Urothelium cell line (cell line): ENCODE measurements at regions not wholly inside any gene's neighbourhood (a gene's known extent, or its start where the extent isn't known, plus 50 kb on each side); places are given as distances from the start of the nearest gene placed in this dataset.

Source experiments
- DNase-seq: peaks from one replicate; pipeline ENCODE4 v3.0.0; 2011; ENCODE audit warnings: low spot score, mixed read lengths
- FAIRE-seq: peaks from 2 replicates; lab custom pipeline; 2011; peaks lifted over from hg19 to GRCh38; lab: Jason Lieb, UNC

- no peak for FAIRE-seq
- no peak for DNase-seq
Observed at GRCh38 chr2:146873056-146873455, 971.8 kb upstream of the ACVR2A start.

GRCh38 chr2:146870691-146871090, 974.1 kb upstream of the ACVR2A start:
- DNase-seq, result no peak
- no peak for FAIRE-seq

GRCh38 chr2:146869328-146869727, 975.5 kb upstream of the ACVR2A start:
- no peak for FAIRE-seq
- DNase-seq, result no peak

GRCh38 chr2:146868051-146868450, 976.8 kb upstream of the ACVR2A start:
- no peak for FAIRE-seq
- DNase-seq, result no peak

GRCh38 chr2:146867477-146867986, 977.3 kb upstream of the ACVR2A start:
- FAIRE-seq (no peak), DNase-seq (no peak)

- peak; percentile 39 for DNase-seq
- FAIRE-seq, result peak; percentile 46
Observed at GRCh38 chr2:146853741-146854444, 990.9 kb upstream of the ACVR2A start.

- no peak for FAIRE-seq
- DNase-seq, result peak; percentile 4
Observed at GRCh38 chr2:146852661-146853060, 992.2 kb upstream of the ACVR2A start.

- FAIRE-seq (no peak), DNase-seq (no peak)
Observed at GRCh38 chr2:146850746-146851145, 994.1 kb upstream of the ACVR2A start.

- FAIRE-seq, result no peak
- no peak for DNase-seq
Observed at GRCh38 chr2:146847846-146848245, 997.0 kb upstream of the ACVR2A start.

GRCh38 chr2:146844226-146844990, 1000.4 kb upstream of the ACVR2A start:
- FAIRE-seq (no peak), DNase-seq (no peak)

- no peak for FAIRE-seq
- DNase-seq, result peak; percentile 12
Observed at GRCh38 chr2:146837857-146838256, 1007.0 kb upstream of the ACVR2A start.

GRCh38 chr2:146826388-146826787, 1018.4 kb upstream of the ACVR2A start:
- DNase-seq (no peak), FAIRE-seq (no peak)

GRCh38 chr2:146821836-146822316, 1023.0 kb upstream of the ACVR2A start:
- FAIRE-seq (no peak), DNase-seq (peak; percentile 58)

GRCh38 chr2:146820672-146821071, 1024.2 kb upstream of the ACVR2A start:
- no peak for FAIRE-seq
- peak; percentile 45 for DNase-seq

- DNase-seq (no peak), FAIRE-seq (no peak)
Observed at GRCh38 chr2:146818122-146818521, 1026.7 kb upstream of the ACVR2A start.

GRCh38 chr2:146817613-146818012, 1027.2 kb upstream of the ACVR2A start:
- DNase-seq (no peak), FAIRE-seq (no peak)

- DNase-seq (peak; percentile 41), FAIRE-seq (no peak)
Observed at GRCh38 chr2:146814971-146815370, 1029.9 kb upstream of the ACVR2A start.

- no peak for DNase-seq
- FAIRE-seq, result no peak
Observed at GRCh38 chr2:146807568-146808168, 1037.2 kb upstream of the ACVR2A start.

GRCh38 chr2:146806364-146807005, 1038.3 kb upstream of the ACVR2A start:
- no peak for FAIRE-seq
- DNase-seq, result no peak

GRCh38 chr2:146804288-146804687, 1040.5 kb upstream of the ACVR2A start:
- no peak for FAIRE-seq
- DNase-seq, result no peak

GRCh38 chr2:146801886-146802285, 1042.9 kb upstream of the ACVR2A start:
- DNase-seq (peak; percentile 12), FAIRE-seq (no peak)
